C1 segment of cervical spinal cord (tissue), 14 donors: ENCODE measurements at regions not wholly inside any gene's neighbourhood (a gene's known extent, or its start where the extent isn't known, plus 50 kb on each side); places are given as distances from the start of the nearest gene placed in this dataset.
"Not testable (repeated sequence)": the region's sequence is repeated elsewhere in the genome, so short reads cannot be mapped to it uniquely, and the experiment has no call there.

ENCODE experiments used
- DNase-seq, 14 donors: peaks; one replicate each; lab custom pipeline; 2025; lab: John Stamatoyannopoulos, UW

DNA sequence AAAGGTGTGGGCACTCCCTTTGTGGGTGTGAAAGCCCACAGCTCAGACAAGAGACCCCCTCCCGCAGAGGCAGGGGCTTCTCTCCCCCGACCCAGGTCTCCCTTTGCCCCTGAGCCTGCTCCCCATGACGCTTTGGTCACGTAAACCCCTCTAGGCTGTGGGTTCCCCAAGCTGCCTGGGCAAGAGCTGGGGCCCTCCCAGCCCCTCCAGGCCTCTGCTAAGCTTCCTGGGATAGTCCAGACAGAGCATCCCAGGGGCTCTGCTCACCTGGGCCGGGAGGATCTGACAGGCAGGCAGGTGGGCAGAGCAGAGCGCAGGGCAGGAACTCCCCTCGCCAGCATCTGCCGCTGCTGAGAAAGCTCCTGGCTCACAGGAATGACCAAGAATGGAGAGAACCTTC lies 177.3 kb downstream of the BANP start:
- no peak for DNase-seq

DNA sequence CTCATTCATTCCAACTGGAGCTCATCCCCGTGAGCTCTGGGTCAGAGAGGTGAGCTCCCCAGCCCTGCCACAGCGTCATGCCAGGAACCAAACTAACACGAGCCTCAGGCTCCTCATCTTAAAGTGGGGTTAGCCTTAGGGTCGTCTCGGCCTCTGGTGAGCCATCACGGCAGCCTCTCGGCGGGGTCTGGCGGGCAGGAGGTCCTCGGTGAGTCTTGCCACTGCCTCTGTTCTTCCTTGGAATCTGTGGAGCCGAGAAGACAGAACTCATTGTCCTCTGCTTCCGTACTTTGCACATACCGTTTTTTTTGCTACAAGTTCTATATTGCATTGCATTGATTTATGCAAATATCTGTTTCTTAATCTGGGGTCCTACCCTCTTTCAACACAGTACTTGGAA lies 177.9 kb downstream of the BANP start:
- DNase-seq, result not testable (repeated sequence)

DNA sequence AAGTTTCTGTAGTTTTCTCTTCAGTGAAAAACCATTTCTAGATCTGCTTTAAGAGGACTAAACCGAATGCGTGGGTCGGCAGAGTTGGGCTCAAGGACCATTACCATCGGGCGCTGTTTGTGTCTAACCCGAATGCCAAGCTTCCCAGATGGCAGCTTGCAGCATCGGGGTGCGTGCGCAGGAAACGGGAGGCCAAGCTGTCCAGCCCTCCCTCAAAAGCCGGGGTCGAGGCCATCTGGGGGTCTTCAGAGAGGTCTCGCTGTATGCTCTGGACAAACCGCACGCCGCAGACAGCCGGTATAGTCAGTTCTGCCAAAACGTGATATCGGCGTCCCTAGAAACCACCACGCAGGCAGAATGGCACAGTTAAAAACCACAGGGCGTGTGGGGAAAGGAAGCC lies 178.8 kb downstream of the BANP start:
- DNase-seq, result no peak

DNA sequence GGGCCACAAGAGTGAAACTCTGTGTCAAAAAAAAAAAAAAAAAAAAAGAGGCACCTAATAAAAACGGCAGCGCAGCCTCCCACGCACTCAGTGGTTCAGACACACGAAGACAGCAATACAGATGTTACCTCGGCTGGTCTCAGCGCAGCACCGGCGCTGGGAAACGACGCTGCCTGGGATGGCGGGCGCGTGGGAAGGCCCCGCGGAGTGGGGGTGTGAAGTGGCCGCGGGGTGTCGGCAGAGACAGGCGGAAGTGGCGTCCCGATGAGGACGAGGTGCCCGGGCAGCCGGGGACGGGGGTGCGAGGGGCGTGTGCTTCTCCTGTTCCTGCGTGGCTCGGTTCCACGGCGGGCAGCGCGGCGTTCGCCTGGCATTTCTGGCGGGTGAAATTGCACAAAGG lies 179.4 kb downstream of the BANP start:
- DNase-seq, result no peak

DNA sequence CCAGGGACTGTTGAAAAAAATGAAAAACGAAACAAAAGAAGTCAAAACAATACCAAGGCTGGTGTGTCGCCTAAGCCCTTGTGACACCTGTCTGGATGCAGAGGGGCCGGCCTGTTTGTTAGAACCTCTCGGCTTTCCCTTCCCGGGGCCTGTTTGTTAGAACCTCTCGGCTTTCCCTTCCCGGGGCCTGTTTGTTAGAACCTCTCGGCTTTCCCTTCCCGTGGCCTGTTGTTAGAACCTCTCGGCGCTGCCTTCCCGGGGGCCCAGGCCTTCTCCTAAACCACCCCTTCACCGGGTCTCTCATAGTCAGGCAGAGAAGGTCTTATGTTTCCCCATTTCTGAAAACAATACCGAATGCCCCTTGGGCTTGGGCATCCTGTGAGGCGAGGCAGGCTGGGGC lies 180.0 kb downstream of the BANP start:
- DNase-seq, result no peak

DNA sequence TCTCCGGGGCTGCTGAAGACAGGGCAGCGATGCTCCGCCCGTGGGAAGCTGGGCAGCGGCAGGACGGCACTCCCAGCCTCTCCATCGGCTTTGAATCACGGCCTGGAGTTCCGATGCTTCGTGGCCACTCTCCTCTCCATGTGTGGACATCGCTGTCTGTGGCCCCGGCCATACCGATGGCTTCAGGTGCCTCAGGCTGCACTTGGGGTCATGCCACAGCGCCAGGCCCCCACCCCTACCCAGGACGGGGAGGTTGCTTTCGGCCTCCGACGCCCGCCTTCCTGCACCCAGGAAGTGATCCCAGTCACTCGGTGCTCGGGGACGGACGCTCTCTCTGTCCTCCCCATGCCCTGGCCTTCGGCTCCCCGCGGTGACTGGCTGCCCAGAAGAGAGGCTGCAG lies 180.7 kb downstream of the BANP start:
- no peak for DNase-seq

DNA sequence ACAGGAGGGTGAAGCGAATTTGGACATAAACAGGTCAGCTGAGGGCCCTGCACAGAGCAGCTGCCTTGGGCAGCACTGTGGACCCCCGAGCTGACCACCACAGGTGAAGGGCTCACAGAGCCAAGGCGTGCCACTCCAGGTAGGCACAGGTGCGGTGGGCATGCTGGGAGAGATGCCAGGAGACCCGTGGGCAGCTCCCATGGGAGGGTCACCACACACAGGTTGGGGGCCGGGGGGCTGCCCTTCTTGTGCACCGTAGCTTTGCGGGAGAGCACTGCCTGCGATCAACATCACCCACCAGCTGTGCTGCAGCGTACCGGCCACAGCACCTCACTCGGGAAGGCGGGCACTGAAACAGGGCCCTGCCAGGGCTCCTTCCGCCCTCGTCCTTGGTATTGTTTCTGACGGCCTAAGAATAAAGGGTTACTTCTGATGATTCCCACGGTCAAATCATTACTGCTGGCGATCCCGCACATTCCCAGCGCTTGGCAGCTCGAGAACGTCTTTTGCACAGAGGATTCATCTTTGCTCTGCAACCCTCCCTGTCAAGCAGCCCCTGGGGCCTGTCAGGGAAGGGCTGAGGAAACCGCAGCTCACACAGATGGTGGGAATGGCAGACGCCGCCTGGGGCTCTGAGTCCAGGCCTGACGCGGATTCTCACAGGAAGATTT lies 181.7 kb downstream of the BANP start:
- DNase-seq, result no peak

DNA sequence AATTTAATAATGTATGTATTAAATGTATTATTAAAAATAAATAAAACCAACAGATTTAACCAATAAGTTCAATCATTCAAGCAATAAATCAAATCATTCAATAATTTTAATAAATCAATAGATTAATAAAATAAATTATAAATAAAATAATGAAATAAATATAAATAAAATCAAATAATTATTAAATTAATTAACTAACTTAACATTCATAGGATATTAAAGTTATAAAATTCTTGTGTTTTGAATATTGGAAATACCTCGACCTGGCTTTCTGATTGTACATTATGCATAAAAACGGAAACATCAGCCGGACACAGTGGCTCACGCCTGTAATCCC lies 182.2 kb downstream of the BANP start:
- no peak for DNase-seq

DNA sequence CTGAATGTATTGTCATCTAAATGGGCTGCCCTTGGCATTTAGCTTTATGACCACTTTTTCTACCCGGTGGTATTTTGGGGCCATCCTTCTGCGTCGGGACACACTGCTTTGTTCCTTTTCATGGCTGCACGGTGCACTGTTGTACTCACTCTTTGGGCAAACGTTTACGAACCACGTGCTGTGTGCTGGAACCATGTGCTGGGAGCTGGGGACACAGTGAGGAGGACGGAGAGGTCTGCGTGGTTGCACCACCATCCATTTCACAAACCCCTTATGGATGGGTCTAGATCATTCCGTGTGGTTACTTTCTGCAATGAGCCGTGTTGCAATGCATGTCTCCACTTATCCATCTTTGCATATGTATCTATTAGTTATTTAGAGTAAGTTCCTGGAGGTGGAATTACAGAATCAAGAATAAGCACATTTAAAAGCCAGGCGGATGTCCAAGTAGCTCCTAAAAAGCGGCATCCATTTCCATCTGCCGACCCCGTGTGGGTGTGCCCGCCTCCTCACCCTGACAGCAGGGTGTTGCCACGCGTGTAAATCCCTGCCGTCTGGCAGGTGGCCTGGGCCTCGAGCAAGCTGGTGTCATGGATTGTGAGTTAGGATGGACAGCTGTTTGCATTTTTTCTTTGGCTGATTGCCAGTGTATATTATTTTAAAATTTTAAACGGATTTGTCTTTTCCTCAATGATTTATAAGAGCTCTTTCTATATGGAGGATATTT lies 183.1 kb downstream of the BANP start:
- not testable (repeated sequence) for DNase-seq

DNA sequence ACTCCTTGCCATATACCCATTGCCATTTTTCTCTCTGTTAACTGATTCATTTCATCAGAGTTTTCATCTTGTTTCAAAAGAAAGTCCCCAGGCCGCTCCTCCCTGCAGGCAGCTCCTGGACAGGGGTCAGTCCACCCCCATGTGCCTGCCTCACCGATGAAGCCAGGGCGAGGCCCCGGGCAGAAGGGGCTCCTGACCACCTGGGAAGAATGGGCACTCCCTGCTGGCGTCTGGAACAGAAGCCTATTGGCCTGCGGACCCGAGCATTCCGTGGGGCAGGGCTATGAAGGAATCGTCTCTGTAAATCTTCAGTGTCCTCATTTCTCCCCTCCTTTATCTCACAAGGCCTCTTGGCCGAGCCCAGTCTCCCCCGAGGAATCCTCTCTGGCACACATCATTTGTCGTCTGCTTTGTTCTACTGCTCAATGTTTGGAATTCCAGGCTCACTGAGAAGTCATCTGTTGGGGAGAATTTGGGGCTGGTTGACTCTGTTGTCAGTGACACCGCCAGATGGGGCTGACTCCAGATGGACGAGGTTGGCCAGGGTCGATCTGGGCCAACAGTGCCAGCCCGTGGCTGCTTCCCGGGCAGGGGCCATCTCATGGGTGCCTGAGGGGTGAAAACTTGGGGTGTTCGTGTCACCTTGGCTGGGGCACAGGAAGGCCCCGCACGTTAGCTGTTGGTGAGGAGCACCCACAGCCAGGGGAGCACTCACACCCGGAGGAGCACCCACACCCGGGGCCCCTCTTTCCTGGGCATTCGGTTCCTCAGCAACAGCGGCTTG lies 183.9 kb downstream of the BANP start:
- DNase-seq, result not testable (repeated sequence)

DNA sequence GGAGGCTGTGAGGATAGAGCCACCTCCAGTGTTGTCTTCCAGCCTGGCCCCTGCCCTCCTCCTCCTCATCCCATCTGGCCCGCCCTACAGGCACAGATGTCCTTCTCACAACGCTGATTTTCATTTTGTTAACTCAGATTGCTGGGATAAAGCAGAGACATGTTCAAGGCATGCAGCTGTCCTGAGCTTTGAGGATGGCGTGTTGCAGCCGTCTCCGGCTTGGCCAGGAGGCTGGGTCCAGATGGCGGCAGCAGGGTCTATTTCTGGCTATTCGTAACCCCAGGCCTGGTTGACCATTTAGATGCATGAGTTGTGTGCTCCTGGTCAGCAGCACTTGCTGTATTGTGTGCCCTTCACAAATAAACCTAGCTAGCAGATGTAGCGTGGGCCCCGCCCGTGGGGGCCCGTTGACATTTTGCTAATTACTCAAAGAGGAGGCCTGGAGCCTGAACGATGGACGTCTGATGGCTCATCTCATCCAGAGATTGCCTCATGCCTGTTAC lies 185.0 kb downstream of the BANP start:
- peak in 1 of 14 donors; percentile 40 for DNase-seq

DNA sequence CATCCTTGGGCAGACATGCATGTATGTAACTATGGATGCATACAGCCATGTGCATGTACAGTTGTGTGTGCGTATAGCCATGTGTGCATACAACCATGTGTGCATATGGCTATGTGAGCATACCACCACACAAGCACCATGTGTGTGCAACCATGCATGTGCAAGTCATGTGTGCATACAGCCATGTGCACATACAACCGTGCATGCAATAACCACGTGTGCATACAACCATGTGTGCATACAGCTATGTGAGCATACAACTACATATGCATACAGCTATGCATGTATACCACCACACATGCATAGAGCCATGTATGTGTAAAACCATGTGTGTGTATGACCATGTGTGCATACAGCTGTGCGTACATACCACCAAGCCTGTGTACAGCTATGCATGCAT lies 185.7 kb downstream of the BANP start:
- DNase-seq, result not testable (repeated sequence)

DNA sequence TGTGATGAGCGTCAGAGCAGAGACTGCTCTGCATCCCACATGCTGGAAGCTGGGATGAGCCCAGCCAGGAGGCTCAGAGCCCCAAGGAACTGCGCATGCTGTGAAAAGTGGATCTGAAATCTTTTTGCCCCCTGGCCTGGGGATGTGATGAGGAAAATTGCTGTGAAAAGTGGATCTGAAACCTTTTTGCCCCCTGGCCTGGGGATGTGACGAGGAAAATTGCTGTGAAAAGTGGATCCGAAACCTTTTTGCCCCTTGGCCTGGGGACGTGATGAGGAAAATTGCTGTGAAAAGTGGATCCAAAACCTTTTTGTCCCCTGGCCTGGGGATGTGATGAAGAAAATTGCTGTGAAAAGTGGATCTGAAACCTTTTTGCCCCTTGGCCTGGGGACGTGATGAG lies 187.9 kb downstream of the BANP start:
- not testable (repeated sequence) for DNase-seq

DNA sequence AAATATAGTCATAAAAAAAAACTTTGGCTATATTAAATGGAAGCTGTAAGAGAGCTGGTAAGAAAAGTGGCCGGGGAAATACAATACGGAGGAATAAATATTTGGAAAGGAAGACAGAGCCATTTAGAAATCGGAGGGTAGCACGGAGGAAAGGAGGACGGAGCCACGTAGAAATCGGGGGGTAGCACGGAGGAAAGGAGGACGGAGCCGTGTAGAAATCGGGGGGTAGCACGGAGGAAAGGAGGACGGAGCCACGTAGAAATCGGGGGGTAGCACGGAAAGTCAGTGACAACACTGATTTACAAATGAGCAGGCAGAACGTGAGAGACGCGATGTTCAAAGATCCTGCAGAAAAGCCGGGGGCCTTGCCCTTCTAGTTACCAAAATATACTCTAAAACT lies 189.0 kb downstream of the BANP start:
- DNase-seq, result not testable (repeated sequence)

DNA sequence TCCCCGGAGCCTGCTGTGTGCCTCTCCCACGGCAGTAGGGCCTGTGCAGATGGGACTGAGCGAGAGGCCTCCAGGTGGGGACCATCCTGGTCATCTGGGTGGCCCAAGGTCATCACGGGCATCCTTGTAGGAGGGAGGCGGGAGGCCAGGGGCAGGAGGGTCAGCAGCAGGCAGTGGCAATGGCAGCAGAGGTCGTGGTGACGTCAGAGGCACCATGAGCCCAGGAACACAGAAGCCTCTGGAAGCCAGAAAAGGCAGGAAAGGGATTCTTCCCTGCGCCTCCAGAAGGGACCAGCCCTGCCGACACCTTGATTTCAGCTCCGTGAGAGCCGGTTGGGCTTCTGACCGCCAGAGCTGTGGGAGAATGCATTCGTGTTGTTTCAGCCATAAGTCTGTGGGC lies 190.3 kb downstream of the BANP start:
- DNase-seq, result no peak

DNA sequence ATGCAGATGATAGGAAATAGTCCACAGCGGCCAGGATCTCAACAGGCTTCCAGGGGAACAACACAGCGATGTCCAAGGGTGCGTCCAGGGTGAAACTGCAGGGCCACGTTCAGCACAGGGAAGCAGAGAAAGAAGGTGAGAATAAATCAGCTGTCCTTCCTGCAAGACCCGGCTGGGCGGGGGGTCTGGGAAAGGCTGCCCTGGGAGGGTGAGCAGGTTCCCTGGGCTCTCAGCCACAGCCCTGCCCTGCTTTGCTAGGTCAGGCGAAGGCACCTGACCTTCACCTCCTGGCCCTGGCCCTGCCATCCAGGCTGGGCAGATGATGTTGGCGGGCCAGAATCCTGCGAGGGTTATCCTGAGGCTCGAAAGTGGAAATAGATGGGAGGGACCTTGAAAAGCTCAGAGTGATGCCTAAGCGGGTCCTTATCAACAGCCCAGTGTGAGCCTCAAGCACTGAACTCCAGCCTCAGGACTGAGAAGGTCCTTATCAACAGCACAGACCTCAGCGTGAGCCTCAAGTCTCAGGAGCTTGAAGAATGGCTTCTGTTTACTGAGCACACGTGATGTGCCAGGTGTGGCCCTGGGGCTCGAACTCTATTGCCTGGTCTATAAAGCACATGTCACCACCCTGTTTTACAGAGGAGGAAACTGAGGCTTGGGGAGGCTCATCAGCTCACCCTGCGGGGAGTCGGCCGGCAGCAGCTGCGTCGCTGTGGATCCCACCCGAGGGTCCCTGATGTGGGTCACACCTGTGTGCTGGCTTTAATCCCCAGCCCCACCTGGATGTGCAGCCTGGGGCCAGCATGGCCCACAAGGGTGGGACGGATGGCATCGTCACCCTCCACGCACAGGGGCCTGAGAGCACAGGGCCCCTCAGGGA lies 191.1 kb downstream of the BANP start:
- DNase-seq, result not testable (repeated sequence)

DNA sequence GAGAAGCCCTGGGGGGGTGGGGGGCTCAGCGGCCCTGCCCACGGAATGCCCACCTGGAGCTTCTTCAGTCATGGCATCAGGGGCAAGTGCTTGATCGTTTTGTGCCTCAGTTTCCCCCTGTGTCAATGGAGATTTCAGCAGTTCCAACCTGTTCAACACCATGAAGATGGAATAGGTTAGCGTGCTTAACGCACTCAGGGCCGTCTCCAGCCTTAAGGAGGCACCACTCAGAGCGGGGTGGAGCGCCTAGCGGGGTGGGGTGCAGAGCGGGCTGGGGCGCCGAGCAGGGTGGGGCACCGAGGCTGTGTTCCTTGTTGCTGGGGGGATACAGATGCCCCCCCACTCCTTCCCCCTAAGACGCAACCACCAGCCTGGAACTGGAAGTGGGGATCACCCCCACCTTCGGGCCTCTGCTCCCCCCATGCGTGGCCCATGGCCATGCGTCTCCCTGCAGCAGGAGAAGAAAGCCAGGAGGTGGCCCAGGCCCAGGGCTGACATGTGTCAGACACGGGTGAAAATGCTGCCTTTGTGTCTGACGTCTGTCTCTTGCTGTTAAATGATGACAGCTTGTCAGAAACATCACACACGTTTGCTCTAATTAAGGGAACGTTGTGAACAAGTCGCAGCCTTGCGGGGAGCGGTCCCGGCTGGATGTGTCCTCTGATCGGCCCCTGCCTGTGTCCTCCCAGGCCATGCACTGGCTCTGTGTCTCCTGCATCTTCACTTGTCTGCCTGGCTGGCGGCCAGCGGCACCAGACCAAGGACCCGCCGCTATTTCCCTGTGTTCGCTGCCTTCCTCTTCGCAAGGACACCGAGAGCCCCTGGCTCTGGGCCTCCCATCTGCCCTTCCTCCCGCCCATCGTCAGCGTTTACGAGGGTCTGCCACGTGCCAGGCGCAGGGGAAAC lies 192.1 kb downstream of the BANP start:
- not testable (repeated sequence) for DNase-seq

DNA sequence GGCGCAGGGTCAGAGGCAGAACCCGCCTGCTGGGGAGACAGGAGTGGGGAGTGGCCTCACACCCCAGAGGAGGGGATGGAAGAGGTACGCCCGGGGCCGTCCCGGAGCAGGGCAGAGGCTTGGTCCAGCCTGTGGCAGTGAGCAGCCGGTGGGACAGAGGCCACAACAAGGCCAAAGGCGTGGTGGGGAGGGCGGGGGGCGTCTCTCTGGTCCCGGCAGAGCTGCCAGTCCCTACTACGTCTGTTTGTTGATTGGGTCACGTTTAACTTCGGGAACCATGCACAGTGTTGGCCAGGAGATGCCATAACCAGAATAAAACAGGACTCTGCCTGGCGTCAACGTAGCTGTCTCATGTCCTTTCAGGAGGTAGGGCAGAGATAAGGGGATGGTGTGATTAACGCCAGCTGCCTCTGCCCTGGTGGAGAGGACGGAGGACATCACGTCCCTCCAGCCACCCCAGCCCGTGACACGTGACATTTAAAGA lies 192.8 kb downstream of the BANP start:
- DNase-seq, result no peak

DNA sequence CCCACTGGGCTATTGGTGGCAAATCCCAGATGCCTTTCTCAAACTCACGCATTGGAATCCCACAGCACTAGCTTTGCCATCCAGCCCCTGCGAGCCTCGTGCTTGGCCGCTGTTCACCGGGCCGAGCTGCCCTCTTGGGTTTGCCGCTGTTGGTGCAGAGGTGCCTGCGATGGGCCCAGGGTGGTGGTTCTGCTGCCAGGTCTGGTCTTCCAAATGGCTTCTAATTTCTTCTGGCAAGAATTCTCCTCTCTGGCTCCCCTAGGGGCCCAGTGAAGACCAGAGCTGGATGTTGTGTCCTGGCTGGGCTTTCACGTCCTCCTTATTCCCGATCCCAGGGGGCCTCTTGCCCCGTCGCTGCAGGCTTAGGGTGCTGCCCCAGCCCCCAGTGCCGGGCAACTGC lies 194.1 kb downstream of the BANP start:
- DNase-seq, result not testable (repeated sequence)

DNA sequence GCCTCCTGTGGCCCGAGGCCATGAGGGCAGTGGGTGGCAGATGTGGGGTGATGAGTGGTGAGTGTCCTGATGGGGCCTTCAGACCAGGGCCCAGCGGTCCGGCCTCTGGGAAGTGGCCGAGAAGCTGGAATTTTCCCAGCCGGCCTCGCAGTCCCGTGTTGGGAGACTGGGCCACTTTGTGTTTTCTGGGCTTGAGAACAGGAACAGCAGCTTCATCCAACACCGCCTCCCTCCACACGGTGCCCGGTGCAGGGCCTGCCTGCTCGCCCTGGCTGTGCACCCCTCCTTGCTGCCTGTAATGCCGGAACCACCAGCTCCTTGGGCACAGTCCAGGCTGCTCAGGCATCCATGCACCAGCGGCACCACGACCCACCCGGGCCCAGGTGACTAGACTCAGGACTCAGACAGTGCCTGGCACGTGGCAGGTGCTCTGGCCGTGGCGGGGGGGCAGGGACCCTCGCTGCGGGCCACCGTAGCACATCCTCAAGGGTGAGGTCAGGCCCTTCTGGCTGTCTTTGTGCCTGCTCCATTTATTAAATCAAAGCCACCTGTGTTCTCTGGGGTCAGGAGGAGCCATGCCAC lies 194.7 kb downstream of the BANP start:
- DNase-seq, result peak in 2 of 14 donors; percentile 12 to 24
